SHP77 (cell line): ENCODE measurements at regions not wholly inside any gene's neighbourhood (a gene's known extent, or its start where the extent isn't known, plus 50 kb on each side); places are given as distances from the start of the nearest gene placed in this dataset.

Experiments used
- DNase-seq, 2 experiments: peaks; one replicate each; lab custom pipeline; 2025; lab: John Stamatoyannopoulos, UW

- DNase-seq, result no peak
These were observed 232.1 kb downstream of the LMO4 start for GRCh38 chr1:87560601-87561360.

GRCh38 chr1:87563211-87563610 is 234.5 kb downstream of the LMO4 start:
- no peak for DNase-seq

- DNase-seq, result no peak
These were observed 237.2 kb downstream of the LMO4 start for GRCh38 chr1:87565861-87566260.

- DNase-seq, result no peak
These were observed 239.3 kb downstream of the LMO4 start for GRCh38 chr1:87568005-87568404.

GRCh38 chr1:87568911-87569310 is 240.2 kb downstream of the LMO4 start:
- no peak for DNase-seq

- no peak for DNase-seq
These were observed 243.3 kb downstream of the LMO4 start for GRCh38 chr1:87572008-87572407.

GRCh38 chr1:87572891-87573290 is 244.2 kb downstream of the LMO4 start:
- no peak for DNase-seq

- DNase-seq, result no peak
These were observed 246.8 kb downstream of the LMO4 start for GRCh38 chr1:87575528-87575927.

- no peak for DNase-seq
These were observed 249.8 kb downstream of the LMO4 start for GRCh38 chr1:87578464-87578863.

GRCh38 chr1:87583459-87583858 is 254.8 kb downstream of the LMO4 start:
- DNase-seq, result no peak

- no peak for DNase-seq
These were observed 255.9 kb downstream of the LMO4 start for GRCh38 chr1:87584586-87584985.

- DNase-seq, result no peak
These were observed 257.8 kb downstream of the LMO4 start for GRCh38 chr1:87586501-87586900.

- DNase-seq, result no peak
These were observed 259.8 kb downstream of the LMO4 start for GRCh38 chr1:87588495-87588894.

- no peak for DNase-seq
These were observed 262.8 kb downstream of the LMO4 start for GRCh38 chr1:87591492-87591891.

- DNase-seq, result no peak
These were observed 263.5 kb downstream of the LMO4 start for GRCh38 chr1:87592156-87592555.

- no peak for DNase-seq
These were observed 266.2 kb downstream of the LMO4 start for GRCh38 chr1:87594736-87595383.

GRCh38 chr1:87595384-87595781 is 266.7 kb downstream of the LMO4 start:
- no peak for DNase-seq

- DNase-seq, result no peak
These were observed 269.7 kb downstream of the LMO4 start for GRCh38 chr1:87598429-87598828.

- DNase-seq, result no peak
These were observed 270.9 kb downstream of the LMO4 start for GRCh38 chr1:87599569-87599968.

GRCh38 chr1:87600055-87600850 is 271.6 kb downstream of the LMO4 start:
- DNase-seq, result no peak

GRCh38 chr1:87600854-87601253 is 272.2 kb downstream of the LMO4 start:
- DNase-seq, result no peak

GRCh38 chr1:87603626-87604025 is 274.9 kb downstream of the LMO4 start:
- DNase-seq, result no peak

- no peak for DNase-seq
These were observed 284.3 kb downstream of the LMO4 start for GRCh38 chr1:87612956-87613355.
